BE2C (cell line): ENCODE measurements at regions not wholly inside any gene's neighbourhood (a gene's known extent, or its start where the extent isn't known, plus 50 kb on each side); places are given as distances from the start of the nearest gene placed in this dataset.
"Not testable (repeated sequence)": the region's sequence is repeated elsewhere in the genome, so short reads cannot be mapped to it uniquely, and the experiment has no call there.

Experiments used
- DNase-seq: peaks from one replicate; pipeline ENCODE4 v3.0.0-alpha.2; 2020
- H3K27me3 ChIP-seq: fragments of 250-450 bp; sonication (Bioruptor Pico); 2 replicates; pipeline ENCODE4 v1.5.1; 2020; ENCODE audit warnings: mild to moderate bottlenecking
- H3K36me3 ChIP-seq: fragments of 250-450 bp; sonication (Bioruptor Pico); 2 replicates; pipeline ENCODE4 v1.5.1; 2020; ENCODE audit warnings: mild to moderate bottlenecking
- H3K4me1 ChIP-seq: fragments of 250-450 bp; sonication (Bioruptor Pico); 2 replicates; pipeline ENCODE4 v1.5.1; 2020
- H3K4me3 ChIP-seq: 2 replicates; pipeline ENCODE4 v1.5.1; 2011; ENCODE audit warnings: low read depth, low read length
- H3K9me3 ChIP-seq: fragments of 250-450 bp; sonication (Bioruptor Pico); 2 replicates; pipeline ENCODE4 v1.5.1; 2020
- CTCF ChIP-seq: IDR thresholded peaks from 2 replicates; pipeline ENCODE4 v1.5.1; 2012; ENCODE audit warnings: mild to moderate bottlenecking, low read depth, low read length

GRCh38 chr7:85896531-85896930 is 709.7 kb upstream of the SEMA3D start:
- Histone ChIP-seq H3K4me1 (no peaks in the 10 kb centered on the region), H3K4me3 (no peak overlapping the region), H3K9me3 (no peaks in the 10 kb centered on the region), H3K27me3 (peaks cover 3% of the 10 kb centered on the region; the same call in 1 of the 2 replicates), H3K36me3 (no peaks in the 10 kb centered on the region)
- no peak for DNase-seq
- TF ChIP-seq CTCF: no peak

- TF ChIP-seq CTCF: no peak
- Histone ChIP-seq H3K9me3 (no peaks in the 10 kb centered on the region), H3K4me3 (no peak overlapping the region), H3K4me1 (no peaks in the 10 kb centered on the region), H3K27me3 (peaks cover 3% of the 10 kb centered on the region; the same call in 1 of the 2 replicates), H3K36me3 (no peaks in the 10 kb centered on the region)
- DNase-seq: no peak
These were observed 709.0 kb upstream of the SEMA3D start for GRCh38 chr7:85895835-85896234.

GRCh38 chr7:85891900-85892299 is 705.0 kb upstream of the SEMA3D start:
- not testable (repeated sequence) for H3K9me3 ChIP-seq

GRCh38 chr7:85890244-85890811 is 703.5 kb upstream of the SEMA3D start:
- DNase-seq: no peak
- H3K36me3 ChIP-seq: no peaks in the 10 kb centered on the region
- peak; percentile 58 for TF ChIP-seq CTCF

More at GRCh38 chr7:85891900-85892299, 705.0 kb upstream of the SEMA3D start:
- H3K27me3 ChIP-seq, H3K4me1 ChIP-seq, H3K36me3 ChIP-seq, H3K4me3 ChIP-seq, DNase-seq: not testable (repeated sequence)

GRCh38 chr7:85887133-85887532 is 700.3 kb upstream of the SEMA3D start:
- H3K4me1 ChIP-seq: no peaks in the 10 kb centered on the region
- no peak for DNase-seq
- no peak for TF ChIP-seq CTCF
- no peaks in the 10 kb centered on the region for H3K9me3 ChIP-seq
- H3K4me3 ChIP-seq: no peak overlapping the region
- H3K36me3 ChIP-seq: no peaks in the 10 kb centered on the region
- H3K27me3 ChIP-seq: no peaks in the 10 kb centered on the region

More at GRCh38 chr7:85890244-85890811, 703.5 kb upstream of the SEMA3D start:
- Histone ChIP-seq H3K27me3 (no peaks in the 10 kb centered on the region), H3K4me3 (no peak overlapping the region), H3K4me1 (no peaks in the 10 kb centered on the region), H3K9me3 (no peaks in the 10 kb centered on the region)

- Histone ChIP-seq H3K36me3 (no peaks in the 10 kb centered on the region), H3K9me3 (no peaks in the 10 kb centered on the region), H3K4me3 (no peak overlapping the region), H3K27me3 (no peaks in the 10 kb centered on the region), H3K4me1 (no peaks in the 10 kb centered on the region)
- TF ChIP-seq CTCF: no peak
- DNase-seq: no peak
These were observed 695.5 kb upstream of the SEMA3D start for GRCh38 chr7:85882335-85882734.
